PC-9 (cell line): ENCODE measurements at regions not wholly inside any gene's neighbourhood (a gene's known extent, or its start where the extent isn't known, plus 50 kb on each side); places are given as distances from the start of the nearest gene placed in this dataset.

Source experiments
- BruUV-seq: library from RNA; stranded (reverse); fragments of 400-500 nt; replicated peaks from 2 replicates; lab custom pipeline; 2021; lab: Mats Ljungman, UMichigan
- CTCF ChIA-PET: fragments of 300-600 bp; sonication (Branson Sonifier 250); formaldehyde crosslinking; loops from one replicate; lab custom pipeline; 2022; ENCODE audit warnings: antibody characterized with exemption; lab: Charles Lee
- POLR2A ChIA-PET: fragments of 300-600 bp; sonication (Branson Sonifier 250); formaldehyde crosslinking; loops from one replicate; lab custom pipeline; 2022; ENCODE audit warnings: antibody characterized with exemption; ENCODE audit not compliant: unreplicated experiment; lab: Charles Lee
- DNase-seq, 2 experiments: peaks; one replicate each; pipeline versions ENCODE4 v3.0.0 to v3.0.0-alpha.2; 2015 to 2022; ENCODE audit warnings: mixed read lengths in 1 of 2
- H2AFZ ChIP-seq: fragments of 200-600 bp; sonication (generic); 2 replicates; pipeline ENCODE4 v1.8.1; 2017; ENCODE audit warnings: antibody characterized with exemption
- H3F3A ChIP-seq: fragments of 200-600 bp; sonication (generic); 2 replicates; pipeline ENCODE4 v1.8.1; 2017; ENCODE audit warnings: antibody characterized with exemption, mild to moderate bottlenecking, low read depth; ENCODE audit not compliant: insufficient read depth
- H3K27ac ChIP-seq: fragments of 200-600 bp; sonication (generic); 2 replicates; pipeline ENCODE4 v1.6.1; 2016; ENCODE audit warnings: mixed run types
- H3K27me3 ChIP-seq: fragments of 200-600 bp; sonication (generic); 2 replicates; pipeline ENCODE4 v1.6.1; 2016; ENCODE audit warnings: low read depth, mixed run types; ENCODE audit not compliant: insufficient read depth
- H3K36me3 ChIP-seq: fragments of 200-600 bp; sonication (generic); 2 replicates; pipeline ENCODE4 v1.6.1; 2016; ENCODE audit warnings: low read depth, mixed run types
- H3K4me1 ChIP-seq: fragments of 200-600 bp; sonication (generic); replicated peaks from 2 replicates; pipeline ENCODE4 v1.6.1; 2016; ENCODE audit warnings: mixed run types; ENCODE audit not compliant: insufficient read depth
- H3K4me2 ChIP-seq: fragments of 200-600 bp; sonication (generic); 2 replicates; pipeline ENCODE4 v1.6.1; 2017; ENCODE audit warnings: mixed run types
- H3K4me3 ChIP-seq: fragments of 200-600 bp; sonication (generic); 2 replicates; pipeline ENCODE4 v1.6.1; 2016; ENCODE audit warnings: mixed run types
- H3K79me2 ChIP-seq: fragments of 200-600 bp; sonication (generic); 2 replicates; pipeline ENCODE4 v1.6.1; 2017; ENCODE audit warnings: low read depth, mixed run types
- H3K9me2 ChIP-seq: fragments of 200-600 bp; sonication (generic); 2 replicates; pipeline ENCODE4 v1.8.1; 2017; ENCODE audit warnings: mild to moderate bottlenecking; ENCODE audit not compliant: insufficient read depth
- H3K9me3 ChIP-seq: fragments of 200-600 bp; sonication (generic); 2 replicates; pipeline ENCODE4 v1.8.1; 2016; ENCODE audit warnings: low read depth; ENCODE audit not compliant: insufficient read depth
- H4K20me1 ChIP-seq: fragments of 200-600 bp; sonication (generic); 2 replicates; pipeline ENCODE4 v1.8.1; 2017; ENCODE audit not compliant: insufficient read depth
- EZH2 ChIP-seq: fragments of 200-600 bp; sonication (generic); IDR thresholded peaks from 2 replicates; pipeline ENCODE4 v1.8.0; 2017; ENCODE audit warnings: antibody characterized with exemption, low read depth
- intact Hi-C: fragments of 100-400 bp; cut with micrococcal nuclease; formaldehyde crosslinking; loops from one replicate; pipeline ENCODE4 v1.10.0; 2022; ENCODE audit not compliant: unreplicated experiment
- TF ChIP-seq, protein P1 (sequence below): fragments of 200-600 bp; sonication (generic); conservative IDR thresholded peaks from 2 replicates; pipeline ENCODE4 v1.6.1; 2017; ENCODE audit warnings: mixed run types, antibody characterized with exemption, mild to moderate bottlenecking, moderate library complexity

DNA sequence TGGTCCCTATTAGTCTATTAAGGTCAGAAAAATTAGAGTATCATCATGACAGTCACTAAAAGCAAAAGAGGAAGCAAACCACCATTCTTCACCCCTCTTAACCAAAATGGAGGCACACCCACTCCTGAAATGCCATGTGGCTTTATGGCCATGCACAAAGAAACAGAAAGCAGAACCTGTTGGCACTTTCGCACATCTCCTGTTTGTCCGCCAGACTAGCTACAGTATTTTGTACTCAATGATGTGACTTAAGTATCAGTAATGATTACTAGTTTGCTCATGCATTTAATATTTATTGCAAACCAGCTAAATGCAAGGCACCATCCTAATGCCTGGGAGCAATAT lies 70.2 kb upstream of the GNAO1 start:
- no peak overlapping the region for H2AFZ ChIP-seq
- no peaks in the 10 kb centered on the region for H3F3A ChIP-seq

DNA sequence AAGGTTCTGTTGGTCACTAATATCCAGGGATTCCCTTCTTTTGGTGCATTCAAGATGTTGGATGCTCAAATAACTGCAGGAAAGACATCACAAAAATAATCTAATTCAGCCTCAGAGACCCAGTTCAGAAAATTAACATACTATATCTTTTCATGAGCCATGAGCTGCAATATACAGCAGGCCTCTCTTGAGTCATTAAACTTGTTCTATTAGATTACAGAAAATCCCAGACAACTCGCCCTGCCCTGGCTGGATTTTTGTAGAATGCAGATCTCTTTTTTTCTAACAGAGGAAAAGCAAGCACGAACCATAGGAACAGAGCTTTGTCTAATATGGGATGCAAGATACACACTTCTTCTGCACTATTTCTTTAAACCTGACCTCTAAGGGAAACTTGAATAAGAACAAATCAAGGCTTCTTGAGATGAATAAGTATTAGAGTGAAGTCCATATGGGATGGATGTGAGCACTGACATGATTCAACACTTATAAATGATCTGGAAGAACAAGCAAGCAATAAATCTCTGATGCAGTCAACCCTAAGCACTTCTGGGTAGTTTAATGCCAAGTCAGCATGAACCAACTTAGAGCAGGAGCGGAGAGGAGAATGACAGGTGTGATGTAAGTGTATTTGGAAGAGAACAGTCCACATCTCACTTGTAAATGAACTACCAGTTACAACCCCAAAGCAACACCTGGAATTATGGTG lies 70.7 kb upstream of the GNAO1 start:
- Histone ChIP-seq H3K9me3 (no peaks in the 10 kb centered on the region), H3K27me3 (no peaks in the 10 kb centered on the region), H3K4me3 (no peak overlapping the region), H4K20me1 (no peaks in the 10 kb centered on the region), H3K27ac (no peak overlapping the region), H2AFZ (no peak overlapping the region), H3K4me2 (no peak overlapping the region), H3K79me2 (no peaks in the 10 kb centered on the region), H3K9me2 (peaks cover 3% of the 10 kb centered on the region; the same call in 1 of the 2 replicates), H3F3A (no peaks in the 10 kb centered on the region), H3K36me3 (no peaks in the 10 kb centered on the region), H3K4me1 (no peaks in the 10 kb centered on the region)
- DNase-seq = no peak
- CTCF ChIA-PET = no interaction called here
- POLR2A ChIA-PET = no interaction called here
- TF ChIP-seq EZH2 = no peak
- TF ChIP-seq, protein P1, sequence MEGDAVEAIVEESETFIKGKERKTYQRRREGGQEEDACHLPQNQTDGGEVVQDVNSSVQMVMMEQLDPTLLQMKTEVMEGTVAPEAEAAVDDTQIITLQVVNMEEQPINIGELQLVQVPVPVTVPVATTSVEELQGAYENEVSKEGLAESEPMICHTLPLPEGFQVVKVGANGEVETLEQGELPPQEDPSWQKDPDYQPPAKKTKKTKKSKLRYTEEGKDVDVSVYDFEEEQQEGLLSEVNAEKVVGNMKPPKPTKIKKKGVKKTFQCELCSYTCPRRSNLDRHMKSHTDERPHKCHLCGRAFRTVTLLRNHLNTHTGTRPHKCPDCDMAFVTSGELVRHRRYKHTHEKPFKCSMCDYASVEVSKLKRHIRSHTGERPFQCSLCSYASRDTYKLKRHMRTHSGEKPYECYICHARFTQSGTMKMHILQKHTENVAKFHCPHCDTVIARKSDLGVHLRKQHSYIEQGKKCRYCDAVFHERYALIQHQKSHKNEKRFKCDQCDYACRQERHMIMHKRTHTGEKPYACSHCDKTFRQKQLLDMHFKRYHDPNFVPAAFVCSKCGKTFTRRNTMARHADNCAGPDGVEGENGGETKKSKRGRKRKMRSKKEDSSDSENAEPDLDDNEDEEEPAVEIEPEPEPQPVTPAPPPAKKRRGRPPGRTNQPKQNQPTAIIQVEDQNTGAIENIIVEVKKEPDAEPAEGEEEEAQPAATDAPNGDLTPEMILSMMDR = no peak
- intact Hi-C loops = no loop called here
- no TSS peak for BruUV-seq

More for the DNA sequence above, 70.2 kb upstream of the GNAO1 start:
- Histone ChIP-seq H3K79me2 (no peaks in the 10 kb centered on the region), H3K9me2 (peaks cover 3% of the 10 kb centered on the region; the same call in 1 of the 2 replicates), H3K4me1 (no peaks in the 10 kb centered on the region), H3K4me2 (no peak overlapping the region), H4K20me1 (no peaks in the 10 kb centered on the region), H3K4me3 (no peak overlapping the region), H3K27me3 (no peaks in the 10 kb centered on the region), H3K36me3 (no peaks in the 10 kb centered on the region), H3K9me3 (no peaks in the 10 kb centered on the region), H3K27ac (no peak overlapping the region)
- no peak for DNase-seq
- BruUV-seq = no TSS peak
- CTCF ChIA-PET = no interaction called here
- POLR2A ChIA-PET = no interaction called here
- TF ChIP-seq EZH2 = no peak
- TF ChIP-seq, protein P1 = no peak
- intact Hi-C loops = no loop called here

DNA sequence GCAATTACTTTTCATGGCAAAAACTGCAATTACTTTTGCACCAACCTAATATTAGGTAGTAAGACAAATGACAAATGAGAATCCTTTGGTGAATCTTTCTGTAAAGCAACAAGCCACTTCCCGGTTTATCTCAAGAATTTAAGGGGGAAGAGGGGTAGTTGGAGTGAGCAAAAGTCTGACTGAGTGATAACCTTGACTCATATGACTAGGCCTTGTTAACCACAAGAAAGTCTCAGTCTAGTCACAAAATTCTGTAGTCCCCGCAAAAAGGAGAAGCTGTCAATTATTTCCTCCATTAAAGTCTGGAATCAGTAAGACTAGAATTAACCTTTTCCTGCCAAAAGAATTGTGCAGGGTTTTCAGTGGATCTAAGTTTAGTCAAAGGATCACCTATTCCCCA lies 72.2 kb upstream of the GNAO1 start:
- Histone ChIP-seq H3K4me1 (no peaks in the 10 kb centered on the region), H2AFZ (no peak overlapping the region), H3F3A (no peaks in the 10 kb centered on the region), H3K4me3 (no peak overlapping the region), H3K9me2 (peaks cover 3% of the 10 kb centered on the region), H3K9me3 (no peaks in the 10 kb centered on the region), H3K79me2 (no peaks in the 10 kb centered on the region), H3K4me2 (no peak overlapping the region), H3K27ac (no peak overlapping the region), H3K27me3 (no peaks in the 10 kb centered on the region), H4K20me1 (no peaks in the 10 kb centered on the region), H3K36me3 (no peaks in the 10 kb centered on the region)
- ChIA-PET POLR2A (no interaction called here), CTCF (no interaction called here)
- intact Hi-C loops = no loop called here
- TF ChIP-seq, protein P1 = no peak
- TF ChIP-seq EZH2 = no peak
- no peak for DNase-seq
- no TSS peak for BruUV-seq
